Liver (tissue), 3 donors: ENCODE measurements at regions not wholly inside any gene's neighbourhood (a gene's known extent, or its start where the extent isn't known, plus 50 kb on each side); places are given as distances from the start of the nearest gene placed in this dataset.

ENCODE experiments used
- EGR1 ChIP-seq, 2 donors: IDR thresholded peaks; 2 replicates each; pipeline ENCODE4 v1.6.1; 2016 to 2018; ENCODE audit warnings: antibody characterized with exemption in 2 of 2, low read depth in 2 of 2
- GABPA ChIP-seq, 2 donors: IDR thresholded peaks in 1 of 2; conservative IDR thresholded peaks in 1 of 2; 2 replicates each; pipeline ENCODE4 v1.6.1; 2016; ENCODE audit warnings: antibody characterized with exemption in 2 of 2, mild to moderate bottlenecking in 1 of 2, moderate library complexity in 1 of 2
- HNF4G ChIP-seq: IDR thresholded peaks from 2 replicates; pipeline ENCODE4 v1.6.1; 2016; ENCODE audit warnings: antibody characterized with exemption
- JUND ChIP-seq, 2 donors: IDR thresholded peaks; 2 replicates each; pipeline ENCODE4 v1.6.1; 2016; ENCODE audit warnings: antibody characterized with exemption in 2 of 2
- RXRA ChIP-seq, 2 donors: IDR thresholded peaks; 2 replicates each; pipeline ENCODE4 v1.6.1; 2017 to 2018; ENCODE audit warnings: antibody characterized with exemption in 2 of 2, mild to moderate bottlenecking in 1 of 2
- SP1 ChIP-seq: IDR thresholded peaks from 2 replicates; pipeline ENCODE4 v1.6.1; 2018; ENCODE audit warnings: antibody characterized with exemption, mild to moderate bottlenecking
- TAF1 ChIP-seq: conservative IDR thresholded peaks from 2 replicates; pipeline ENCODE4 v1.6.1; 2016; ENCODE audit warnings: antibody characterized with exemption, mild to moderate bottlenecking
- YY1 ChIP-seq: IDR thresholded peaks from 2 replicates; pipeline ENCODE4 v1.6.1; 2016; ENCODE audit warnings: antibody characterized with exemption, mild to moderate bottlenecking
- TF ChIP-seq, protein P1 (sequence below): fragments of 150-350 bp; IDR thresholded peaks from 2 replicates; pipeline ENCODE4 v1.5.1; 2017; ENCODE audit warnings: improper control_type of control experiment, low read depth, low read length; ENCODE audit not compliant: missing input control
- TF ChIP-seq, protein P2 (sequence below): IDR thresholded peaks from 2 replicates; pipeline ENCODE4 v1.6.1; 2016; ENCODE audit warnings: antibody characterized with exemption
- TF ChIP-seq, protein P3 (sequence below): IDR thresholded peaks from 2 replicates; pipeline ENCODE4 v1.6.1; 2016; ENCODE audit warnings: antibody characterized with exemption
- TF ChIP-seq, protein P4 (sequence below): IDR thresholded peaks from 2 replicates; pipeline ENCODE4 v1.6.1; 2016; ENCODE audit warnings: antibody characterized with exemption, mild to moderate bottlenecking
- donor health status: healthy.
- donor health status: healthy.

DNA sequence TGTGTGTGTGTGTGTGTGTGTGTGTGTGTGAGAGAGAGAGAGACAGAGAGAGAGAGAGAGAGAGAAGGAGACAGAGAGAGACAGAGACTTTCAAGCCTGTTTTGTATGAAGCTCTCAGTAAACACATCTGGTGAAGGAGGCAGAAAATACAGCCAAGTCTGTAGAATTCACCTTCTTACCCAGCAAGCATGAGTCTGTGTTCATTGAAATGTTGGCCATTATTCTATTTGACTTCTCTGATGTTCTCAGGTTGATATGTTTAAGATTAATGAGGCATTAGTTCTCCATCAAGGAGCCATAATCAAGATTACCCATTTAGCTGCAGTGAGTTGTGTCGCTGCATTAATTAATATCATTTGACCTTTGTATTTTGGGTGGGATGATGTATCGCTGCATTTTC lies 895.8 kb upstream of the EEF2KMT start:
- TF ChIP-seq, protein P1, sequence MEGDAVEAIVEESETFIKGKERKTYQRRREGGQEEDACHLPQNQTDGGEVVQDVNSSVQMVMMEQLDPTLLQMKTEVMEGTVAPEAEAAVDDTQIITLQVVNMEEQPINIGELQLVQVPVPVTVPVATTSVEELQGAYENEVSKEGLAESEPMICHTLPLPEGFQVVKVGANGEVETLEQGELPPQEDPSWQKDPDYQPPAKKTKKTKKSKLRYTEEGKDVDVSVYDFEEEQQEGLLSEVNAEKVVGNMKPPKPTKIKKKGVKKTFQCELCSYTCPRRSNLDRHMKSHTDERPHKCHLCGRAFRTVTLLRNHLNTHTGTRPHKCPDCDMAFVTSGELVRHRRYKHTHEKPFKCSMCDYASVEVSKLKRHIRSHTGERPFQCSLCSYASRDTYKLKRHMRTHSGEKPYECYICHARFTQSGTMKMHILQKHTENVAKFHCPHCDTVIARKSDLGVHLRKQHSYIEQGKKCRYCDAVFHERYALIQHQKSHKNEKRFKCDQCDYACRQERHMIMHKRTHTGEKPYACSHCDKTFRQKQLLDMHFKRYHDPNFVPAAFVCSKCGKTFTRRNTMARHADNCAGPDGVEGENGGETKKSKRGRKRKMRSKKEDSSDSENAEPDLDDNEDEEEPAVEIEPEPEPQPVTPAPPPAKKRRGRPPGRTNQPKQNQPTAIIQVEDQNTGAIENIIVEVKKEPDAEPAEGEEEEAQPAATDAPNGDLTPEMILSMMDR: no peak
- TF ChIP-seq, protein P2, sequence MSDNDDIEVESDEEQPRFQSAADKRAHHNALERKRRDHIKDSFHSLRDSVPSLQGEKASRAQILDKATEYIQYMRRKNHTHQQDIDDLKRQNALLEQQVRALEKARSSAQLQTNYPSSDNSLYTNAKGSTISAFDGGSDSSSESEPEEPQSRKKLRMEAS: no peak
- TF ChIP-seq SP1: no peak
- TF ChIP-seq, protein P3, sequence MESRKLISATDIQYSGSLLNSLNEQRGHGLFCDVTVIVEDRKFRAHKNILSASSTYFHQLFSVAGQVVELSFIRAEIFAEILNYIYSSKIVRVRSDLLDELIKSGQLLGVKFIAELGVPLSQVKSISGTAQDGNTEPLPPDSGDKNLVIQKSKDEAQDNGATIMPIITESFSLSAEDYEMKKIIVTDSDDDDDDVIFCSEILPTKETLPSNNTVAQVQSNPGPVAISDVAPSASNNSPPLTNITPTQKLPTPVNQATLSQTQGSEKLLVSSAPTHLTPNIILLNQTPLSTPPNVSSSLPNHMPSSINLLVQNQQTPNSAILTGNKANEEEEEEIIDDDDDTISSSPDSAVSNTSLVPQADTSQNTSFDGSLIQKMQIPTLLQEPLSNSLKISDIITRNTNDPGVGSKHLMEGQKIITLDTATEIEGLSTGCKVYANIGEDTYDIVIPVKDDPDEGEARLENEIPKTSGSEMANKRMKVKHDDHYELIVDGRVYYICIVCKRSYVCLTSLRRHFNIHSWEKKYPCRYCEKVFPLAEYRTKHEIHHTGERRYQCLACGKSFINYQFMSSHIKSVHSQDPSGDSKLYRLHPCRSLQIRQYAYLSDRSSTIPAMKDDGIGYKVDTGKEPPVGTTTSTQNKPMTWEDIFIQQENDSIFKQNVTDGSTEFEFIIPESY: no peak
- no peak for TF ChIP-seq EGR1 (IDR thresholded peaks at IDR 0.05; ENCODE audit: low read depth in 2 of 2)
- TF ChIP-seq YY1: no peak
- no peak for TF ChIP-seq GABPA (IDR thresholded peaks at IDR 0.05 in 1 of 2, conservative IDR thresholded peaks at IDR 0.05 in 1 of 2)
- TF ChIP-seq TAF1: no peak
- no peak for TF ChIP-seq RXRA (IDR thresholded peaks at IDR 0.05)
- TF ChIP-seq, protein P4, sequence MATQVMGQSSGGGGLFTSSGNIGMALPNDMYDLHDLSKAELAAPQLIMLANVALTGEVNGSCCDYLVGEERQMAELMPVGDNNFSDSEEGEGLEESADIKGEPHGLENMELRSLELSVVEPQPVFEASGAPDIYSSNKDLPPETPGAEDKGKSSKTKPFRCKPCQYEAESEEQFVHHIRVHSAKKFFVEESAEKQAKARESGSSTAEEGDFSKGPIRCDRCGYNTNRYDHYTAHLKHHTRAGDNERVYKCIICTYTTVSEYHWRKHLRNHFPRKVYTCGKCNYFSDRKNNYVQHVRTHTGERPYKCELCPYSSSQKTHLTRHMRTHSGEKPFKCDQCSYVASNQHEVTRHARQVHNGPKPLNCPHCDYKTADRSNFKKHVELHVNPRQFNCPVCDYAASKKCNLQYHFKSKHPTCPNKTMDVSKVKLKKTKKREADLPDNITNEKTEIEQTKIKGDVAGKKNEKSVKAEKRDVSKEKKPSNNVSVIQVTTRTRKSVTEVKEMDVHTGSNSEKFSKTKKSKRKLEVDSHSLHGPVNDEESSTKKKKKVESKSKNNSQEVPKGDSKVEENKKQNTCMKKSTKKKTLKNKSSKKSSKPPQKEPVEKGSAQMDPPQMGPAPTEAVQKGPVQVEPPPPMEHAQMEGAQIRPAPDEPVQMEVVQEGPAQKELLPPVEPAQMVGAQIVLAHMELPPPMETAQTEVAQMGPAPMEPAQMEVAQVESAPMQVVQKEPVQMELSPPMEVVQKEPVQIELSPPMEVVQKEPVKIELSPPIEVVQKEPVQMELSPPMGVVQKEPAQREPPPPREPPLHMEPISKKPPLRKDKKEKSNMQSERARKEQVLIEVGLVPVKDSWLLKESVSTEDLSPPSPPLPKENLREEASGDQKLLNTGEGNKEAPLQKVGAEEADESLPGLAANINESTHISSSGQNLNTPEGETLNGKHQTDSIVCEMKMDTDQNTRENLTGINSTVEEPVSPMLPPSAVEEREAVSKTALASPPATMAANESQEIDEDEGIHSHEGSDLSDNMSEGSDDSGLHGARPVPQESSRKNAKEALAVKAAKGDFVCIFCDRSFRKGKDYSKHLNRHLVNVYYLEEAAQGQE: no peak
- no peak for TF ChIP-seq HNF4G
- no peak for TF ChIP-seq JUND (IDR thresholded peaks at IDR 0.05)
